GM12865 (cell line): ENCODE measurements at regions not wholly inside any gene's neighbourhood (a gene's known extent, or its start where the extent isn't known, plus 50 kb on each side); places are given as distances from the start of the nearest gene placed in this dataset.

Source experiments
- DNase-seq: peaks from one replicate; pipeline ENCODE4 v3.0.0; 2010; ENCODE audit warnings: low read depth
- H3K4me3 ChIP-seq: 2 replicates; pipeline ENCODE4 v1.5.1; 2011; ENCODE audit warnings: mild to moderate bottlenecking, low read depth, low read length, control low read depth
- CTCF ChIP-seq: IDR thresholded peaks from 2 replicates; pipeline ENCODE4 v1.5.1; 2011; ENCODE audit warnings: low read length, control low read depth, low read depth, inconsistent platforms; ENCODE audit not compliant: insufficient read depth; ENCODE audit errors: missing control alignments

DNA sequence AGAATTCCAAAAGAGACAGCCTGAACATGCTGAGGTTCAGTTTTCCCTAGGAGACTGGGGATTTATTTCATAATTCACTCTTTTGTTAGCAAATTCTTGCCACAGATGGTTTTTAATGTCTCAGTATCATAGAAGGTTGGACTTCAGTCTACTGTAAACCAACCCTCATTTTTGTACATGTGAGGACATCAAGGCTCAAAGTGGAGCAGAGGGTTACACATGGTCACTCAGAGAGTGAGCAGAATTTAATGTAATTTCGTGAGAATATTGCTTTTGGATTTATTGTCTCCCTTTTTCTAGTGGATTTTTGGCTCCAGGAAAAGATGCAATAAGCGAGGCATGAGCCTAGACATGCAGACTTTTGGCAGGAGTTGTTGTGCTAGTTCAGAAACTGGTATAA is 210.8 kb upstream of the JUN start:
- H3K4me3 ChIP-seq, result no peak overlapping the region
- no peak for DNase-seq
- TF ChIP-seq CTCF, result no peak

DNA sequence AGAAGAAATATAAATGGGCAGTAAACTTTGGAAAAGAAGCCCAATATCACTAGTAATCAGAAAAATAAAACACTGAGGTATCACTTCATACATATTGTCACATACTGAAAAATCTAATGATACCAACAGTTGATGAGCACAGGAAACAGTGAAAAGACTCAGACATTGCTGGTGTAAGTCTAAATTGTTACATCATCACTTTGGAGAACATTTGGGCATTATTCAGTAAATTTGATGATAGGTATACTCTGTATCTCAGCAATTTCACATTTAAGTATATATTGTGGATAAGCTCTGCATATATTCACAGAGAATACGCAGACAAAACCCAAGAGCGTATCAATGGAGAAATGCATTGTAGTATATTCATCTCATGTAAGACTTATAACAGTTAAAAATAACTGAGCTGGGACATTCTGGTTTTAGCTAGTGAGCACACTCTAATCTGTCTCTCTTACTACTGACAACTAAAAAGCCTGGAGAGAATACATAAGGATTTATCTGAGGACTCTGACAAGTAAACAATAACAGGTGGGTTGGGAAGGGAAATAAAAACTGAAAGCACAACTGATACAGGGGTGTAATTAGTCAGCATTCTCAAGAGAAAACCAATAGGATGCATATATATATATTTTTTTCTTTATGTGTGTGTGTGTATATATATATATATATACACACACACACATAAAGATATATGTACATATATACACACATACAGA is 212.7 kb upstream of the JUN start:
- TF ChIP-seq CTCF, result no peak
- DNase-seq, result peak; percentile 53
- no peak overlapping the region for H3K4me3 ChIP-seq

GRCh38 chr1:58997060-58997411 is 213.2 kb upstream of the JUN start:
- H3K4me3 ChIP-seq, result no peak overlapping the region
- TF ChIP-seq CTCF, result no peak
- peak; percentile 58 for DNase-seq

GRCh38 chr1:58997637-58998036 is 213.8 kb upstream of the JUN start:
- no peak overlapping the region for H3K4me3 ChIP-seq
- TF ChIP-seq CTCF, result no peak
- no peak for DNase-seq

DNA sequence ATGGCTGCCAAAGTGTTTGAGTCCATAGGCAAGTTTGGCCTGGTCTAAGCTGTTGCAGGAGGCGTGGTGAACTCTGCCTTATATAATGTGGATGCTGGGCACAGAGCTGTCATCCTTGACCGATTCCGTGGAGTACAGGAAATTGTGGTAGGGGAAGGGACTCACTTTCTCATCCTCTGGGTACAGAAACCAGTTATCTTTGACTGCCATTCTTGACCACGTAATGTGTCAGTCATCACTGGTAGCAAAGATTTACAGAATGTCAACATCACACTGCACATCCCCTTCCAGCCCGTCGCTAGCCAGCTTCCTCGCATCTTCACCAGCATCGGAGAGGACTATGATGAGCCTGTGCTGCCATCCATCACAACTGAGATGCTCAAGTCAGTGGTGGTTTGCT is 215.8 kb upstream of the JUN start:
- DNase-seq, result no peak
- no peak for TF ChIP-seq CTCF
- no peak overlapping the region for H3K4me3 ChIP-seq

DNA sequence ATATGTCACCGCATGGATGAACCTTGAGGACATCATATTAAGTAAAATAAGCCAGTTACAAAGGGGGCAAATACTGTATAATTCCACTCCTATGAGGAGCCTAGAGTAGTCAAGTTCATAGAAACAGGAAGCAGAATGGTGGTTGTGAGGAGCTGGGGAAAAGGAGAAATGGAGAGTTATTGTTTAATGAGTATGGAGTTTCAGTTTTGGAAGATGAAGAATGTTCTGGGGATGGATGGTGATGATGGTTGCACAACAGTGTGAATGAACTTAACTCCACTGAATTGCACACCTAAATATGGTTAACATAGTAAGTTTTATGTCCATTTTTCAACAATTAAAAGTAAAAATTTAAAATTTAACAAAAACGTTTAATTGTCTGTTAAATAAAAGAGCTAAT is 220.9 kb upstream of the JUN start:
- DNase-seq, result no peak
- no peak overlapping the region for H3K4me3 ChIP-seq
- no peak for TF ChIP-seq CTCF
